GM19023 (cell line): ENCODE measurements at regions not wholly inside any gene's neighbourhood (a gene's known extent, or its start where the extent isn't known, plus 50 kb on each side); places are given as distances from the start of the nearest gene placed in this dataset.

Experiments used
- ATAC-seq: cut with Tn5 transposase; IDR thresholded peaks from one replicate; pipeline ENCODE4 v1.9.1; 2021; ENCODE audit warnings: mild to moderate bottlenecking, moderate library complexity; ENCODE audit not compliant: unreplicated experiment

DNA sequence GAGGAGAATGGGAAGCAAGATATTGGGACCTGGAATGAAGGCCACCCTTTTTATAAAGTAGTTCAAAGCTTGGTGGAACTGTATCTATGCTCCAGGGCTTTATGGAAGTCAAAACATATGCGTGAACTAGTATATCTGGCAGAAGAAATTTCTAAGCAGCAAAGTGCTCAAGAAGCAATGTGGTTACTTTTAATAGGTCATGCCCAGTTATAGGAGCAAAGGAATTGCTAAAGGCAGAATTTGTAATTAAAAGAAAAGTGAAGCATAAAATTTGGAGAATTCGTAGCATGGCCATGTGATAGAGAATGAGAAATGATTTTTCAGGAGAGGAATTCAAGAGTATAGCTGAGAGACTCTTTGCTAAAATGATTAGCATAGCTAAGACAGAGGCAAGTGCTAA is 1110.4 kb downstream of the XPNPEP1 start:
- no peak for ATAC-seq

DNA sequence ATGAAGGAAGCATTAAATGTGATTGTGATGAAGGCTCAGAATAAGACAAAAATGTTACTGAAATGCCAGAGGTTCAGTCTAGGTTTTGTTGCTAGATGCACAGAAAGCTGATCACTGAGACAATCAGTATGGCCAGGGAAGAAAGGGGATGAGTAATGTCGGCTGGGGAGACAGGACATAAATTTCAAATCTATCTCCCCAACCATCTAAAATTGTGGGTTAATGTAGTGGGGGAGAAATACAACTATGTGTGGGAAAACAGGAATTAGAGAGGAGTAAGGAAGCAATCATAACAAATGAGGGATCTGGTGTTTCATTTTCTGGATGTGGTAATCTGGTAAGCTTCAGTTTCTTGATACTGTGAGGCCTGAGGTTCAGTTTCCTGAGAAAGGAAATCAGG is 1111.0 kb downstream of the XPNPEP1 start:
- ATAC-seq, result no peak

DNA sequence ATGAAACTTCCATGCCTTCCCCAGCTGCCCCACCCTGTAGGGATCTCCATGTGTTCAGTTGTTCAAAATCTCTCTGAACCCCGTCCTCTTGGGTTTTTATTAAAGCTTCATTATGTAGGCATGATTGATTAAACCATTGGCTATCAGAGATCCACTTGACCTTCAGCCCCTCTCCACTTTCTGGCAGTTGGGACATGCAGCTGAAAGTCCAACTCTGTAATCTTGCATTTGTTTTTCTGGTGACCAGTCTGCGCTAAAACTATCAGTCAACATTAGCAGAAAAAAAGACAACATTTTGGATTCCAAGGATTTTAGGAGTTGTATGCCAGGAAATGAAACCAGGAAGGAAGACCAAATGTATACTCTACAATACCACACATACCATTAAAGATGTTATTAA is 1115.1 kb downstream of the XPNPEP1 start:
- no peak for ATAC-seq

DNA sequence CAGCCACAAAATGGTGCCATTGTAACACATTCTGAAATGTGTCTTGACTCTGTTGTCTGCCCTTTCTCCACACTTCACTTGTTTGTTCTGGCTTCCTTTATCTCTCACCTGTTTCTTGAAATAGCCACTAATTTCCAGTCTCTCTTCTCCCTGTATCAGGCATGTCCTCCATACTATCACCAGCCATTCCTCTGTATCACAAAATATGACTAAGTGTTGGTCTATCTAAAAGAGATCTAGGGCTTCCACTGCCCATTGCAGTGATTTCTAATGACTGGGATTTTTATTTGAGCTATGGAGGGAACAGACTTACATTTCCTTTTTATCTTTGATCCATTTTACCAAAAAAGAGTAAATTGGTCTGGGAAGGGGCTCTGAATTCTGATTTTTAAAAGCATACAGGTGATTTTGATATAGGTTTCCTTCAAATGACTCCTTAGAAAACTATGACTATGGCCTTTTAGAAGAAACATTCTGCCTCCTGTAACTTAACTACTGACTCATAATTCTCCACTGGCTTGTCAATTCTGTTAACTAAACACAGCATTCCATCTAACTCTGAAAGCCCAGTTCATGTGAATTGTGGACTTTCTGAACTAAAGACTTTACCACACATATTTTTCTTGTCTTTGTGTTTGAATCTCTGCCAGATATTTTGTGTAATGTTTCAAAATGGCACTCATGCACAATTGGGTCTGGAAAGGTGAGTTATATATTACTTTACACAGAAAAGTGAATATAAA is 1121.4 kb downstream of the XPNPEP1 start:
- no peak for ATAC-seq

DNA sequence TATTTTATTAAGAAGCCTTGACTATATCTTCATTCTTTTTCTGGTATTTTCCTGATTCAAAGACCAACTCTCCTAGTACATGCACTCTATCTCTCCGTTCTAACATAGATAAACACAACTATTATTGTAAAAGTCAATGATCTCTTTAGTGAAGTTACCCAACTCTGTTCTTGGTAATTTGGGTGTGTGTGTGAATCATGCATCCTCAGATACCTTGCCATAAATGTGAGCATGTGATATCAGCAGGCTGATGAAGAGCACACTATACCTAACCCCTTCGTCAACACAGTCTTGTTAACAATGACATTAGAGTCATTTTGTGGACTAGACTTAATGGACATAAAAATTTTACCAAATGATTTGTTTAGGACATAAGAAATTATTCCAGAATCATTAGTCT is 1122.1 kb downstream of the XPNPEP1 start:
- no peak for ATAC-seq

DNA sequence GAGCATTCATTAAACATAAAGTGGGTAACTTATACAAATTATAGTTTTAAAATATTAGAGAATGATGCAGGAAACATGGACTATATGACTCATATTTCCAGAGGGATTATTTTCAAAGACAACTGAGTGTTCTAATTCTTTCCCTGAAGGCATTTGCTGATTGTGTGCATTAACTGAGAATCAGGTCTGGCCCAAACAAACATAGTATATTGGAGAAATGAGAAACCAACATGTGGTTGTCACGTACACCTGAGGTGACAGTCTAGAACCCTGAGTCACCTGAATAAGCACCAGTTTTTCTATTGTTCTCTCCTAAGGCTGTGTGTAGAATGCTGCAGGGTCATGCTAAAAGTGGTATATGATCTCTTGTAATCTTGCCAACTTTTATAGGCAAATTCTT is 1125.7 kb downstream of the XPNPEP1 start:
- no peak for ATAC-seq

DNA sequence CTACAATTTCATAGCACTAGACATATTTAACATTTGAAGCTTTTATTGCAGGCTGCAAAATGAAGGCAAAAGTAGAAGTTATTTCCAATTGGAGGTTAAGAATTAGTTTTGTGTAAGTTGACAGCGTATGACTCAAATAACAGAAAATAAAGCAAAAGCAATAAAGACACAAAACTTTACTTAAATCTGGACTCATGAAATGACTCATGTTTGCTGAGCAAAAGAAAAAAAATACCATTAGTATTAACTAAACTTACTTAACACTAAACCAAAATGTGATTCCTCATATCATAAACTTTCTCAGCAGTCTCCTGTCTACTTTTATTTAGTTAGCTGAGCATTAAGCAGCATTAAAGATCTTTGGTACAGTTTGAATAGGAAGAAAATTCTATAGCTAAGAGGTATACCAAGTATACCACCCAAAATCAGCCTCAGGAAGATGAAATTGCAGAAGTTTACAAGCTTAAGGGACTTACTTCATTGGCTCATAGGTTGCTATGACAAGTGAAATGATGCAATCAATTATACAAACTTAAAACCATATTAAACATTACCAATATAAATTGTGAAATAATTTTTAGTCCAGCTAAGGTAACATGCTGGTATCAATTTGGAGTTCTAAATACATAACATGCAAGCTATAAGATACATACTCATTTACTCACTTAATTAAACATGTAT is 1131.4 kb downstream of the XPNPEP1 start:
- ATAC-seq, result no peak

DNA sequence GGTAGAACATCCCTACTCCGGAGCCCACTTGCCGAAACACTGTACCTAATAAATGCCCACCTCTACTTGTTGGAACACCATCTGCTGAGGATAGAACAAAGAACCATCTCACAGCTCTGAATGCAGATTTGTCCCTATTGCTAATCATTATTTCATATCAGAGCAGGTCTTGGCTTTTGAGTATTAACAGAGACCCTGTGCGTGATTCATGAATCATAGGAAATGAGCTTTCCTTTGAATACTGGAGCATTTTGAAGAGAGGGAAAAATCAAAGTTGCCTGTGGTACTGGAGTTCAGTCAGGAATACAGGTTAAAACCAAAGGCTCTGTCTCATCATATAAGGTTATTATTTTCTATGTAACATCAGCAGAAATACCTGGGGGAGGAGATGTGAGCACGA is 1132.3 kb downstream of the XPNPEP1 start:
- no peak for ATAC-seq

DNA sequence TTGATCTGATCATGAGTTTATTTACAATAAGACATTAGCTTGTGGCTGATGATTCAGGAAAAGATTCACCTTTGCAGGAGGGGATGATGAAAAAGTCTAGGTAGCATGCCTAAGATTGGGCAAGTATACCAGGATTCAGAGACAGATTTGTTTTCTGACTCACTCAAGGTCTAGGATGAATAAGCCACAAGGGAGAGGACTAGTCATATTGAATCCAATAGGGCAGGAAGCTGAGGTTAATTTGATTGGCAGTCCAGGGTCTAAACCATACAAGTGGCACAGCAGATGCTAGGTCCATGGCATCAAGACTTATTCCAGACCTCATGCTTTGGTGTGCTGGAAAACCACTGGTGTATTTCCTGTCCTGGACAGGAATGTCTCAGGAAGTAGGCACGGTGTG is 1133.4 kb downstream of the XPNPEP1 start:
- no peak for ATAC-seq

DNA sequence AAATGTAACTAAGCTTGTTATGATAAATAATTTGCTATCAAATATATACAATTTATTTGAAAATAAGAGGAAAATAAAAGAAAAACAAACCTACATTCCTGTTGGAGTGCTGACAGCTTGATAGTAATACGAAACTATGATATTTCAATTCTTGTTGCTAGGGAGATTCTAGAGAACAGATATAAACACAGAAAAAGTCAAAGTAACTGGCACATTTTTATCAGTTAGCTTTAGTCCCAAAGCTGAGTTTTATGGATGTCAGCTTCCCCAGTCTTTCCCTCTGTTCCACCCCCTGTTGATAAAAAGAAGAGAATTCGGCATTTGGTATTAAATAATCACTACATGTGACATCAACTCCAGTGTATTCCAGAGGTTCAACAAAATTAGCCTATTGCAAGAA is 1134.0 kb downstream of the XPNPEP1 start:
- no peak for ATAC-seq

DNA sequence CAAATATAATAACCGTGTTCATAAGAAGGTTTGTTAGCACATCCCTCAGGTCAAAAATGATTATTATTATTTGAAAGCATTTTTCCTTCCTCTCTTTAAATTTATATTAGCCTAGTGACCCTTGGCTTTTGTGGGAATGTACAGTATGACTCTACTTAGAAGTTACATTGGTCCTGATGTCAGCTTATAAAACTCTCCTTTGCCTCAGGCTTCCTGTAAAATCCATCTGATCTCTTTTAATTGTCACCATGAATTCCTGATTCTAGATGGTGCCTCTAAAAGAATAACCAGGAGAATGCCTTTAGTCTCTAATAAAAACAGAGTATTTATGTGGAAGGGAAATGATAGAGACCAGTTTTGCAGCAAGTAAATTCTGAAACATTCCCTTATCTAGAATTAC is 1134.4 kb downstream of the XPNPEP1 start:
- no peak for ATAC-seq

DNA sequence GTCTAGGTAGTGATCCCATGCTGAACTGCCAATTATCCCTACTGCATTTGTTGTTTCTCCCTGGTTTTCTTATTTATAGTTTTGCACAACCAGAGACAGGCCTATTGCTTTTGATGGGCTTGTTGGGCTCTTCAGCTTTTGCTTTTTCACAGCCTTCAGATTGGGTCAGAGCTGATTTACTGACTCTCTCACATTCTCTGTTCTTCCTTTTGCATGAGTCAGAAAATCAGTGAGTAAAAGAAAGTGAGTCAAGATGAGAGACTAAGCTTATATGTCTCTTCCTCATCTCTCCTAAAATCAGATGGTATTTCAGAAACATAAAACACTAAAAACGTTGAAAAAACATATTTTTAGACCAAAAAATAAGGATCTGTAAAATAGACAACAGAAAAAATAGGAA is 1135.4 kb downstream of the XPNPEP1 start:
- no peak for ATAC-seq

DNA sequence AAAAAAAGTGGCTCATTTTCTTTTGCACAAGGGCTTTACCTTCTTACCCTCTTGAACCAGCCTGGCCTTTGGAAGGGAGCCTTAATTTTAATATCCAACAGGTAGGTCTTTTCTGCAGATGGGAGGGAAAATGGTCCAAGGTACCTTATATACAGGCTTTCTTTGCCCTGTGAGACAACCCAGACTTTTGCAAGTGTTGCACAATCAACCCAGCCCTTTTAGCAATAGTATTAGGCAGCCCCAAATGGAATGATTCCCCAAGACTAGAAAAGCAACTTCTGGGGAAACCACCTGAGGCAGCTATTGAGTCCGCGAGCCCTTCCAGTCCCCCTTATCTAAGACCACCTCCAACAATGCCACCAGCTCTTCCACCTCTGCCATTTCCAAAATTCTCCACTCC is 1138.3 kb downstream of the XPNPEP1 start:
- ATAC-seq, result no peak

DNA sequence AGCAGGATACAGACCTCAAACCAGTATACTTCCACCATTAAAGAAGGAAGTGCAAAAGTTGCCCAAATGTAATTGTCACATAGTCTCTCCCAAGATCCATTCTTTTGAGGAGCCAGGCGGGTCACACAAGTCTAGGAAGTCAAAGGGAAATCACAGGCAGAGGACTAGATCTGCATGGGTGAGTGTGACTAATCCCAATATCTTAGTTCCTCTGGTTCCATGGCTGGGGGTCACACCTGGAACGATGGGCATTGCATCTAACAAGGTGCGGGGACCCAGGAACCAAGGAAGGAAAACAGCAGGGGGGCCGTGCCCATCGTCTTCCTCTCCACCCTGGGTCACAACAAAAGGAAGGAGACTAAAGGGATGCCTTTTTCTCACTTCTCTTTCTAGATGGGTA is 1138.8 kb downstream of the XPNPEP1 start:
- ATAC-seq, result no peak

DNA sequence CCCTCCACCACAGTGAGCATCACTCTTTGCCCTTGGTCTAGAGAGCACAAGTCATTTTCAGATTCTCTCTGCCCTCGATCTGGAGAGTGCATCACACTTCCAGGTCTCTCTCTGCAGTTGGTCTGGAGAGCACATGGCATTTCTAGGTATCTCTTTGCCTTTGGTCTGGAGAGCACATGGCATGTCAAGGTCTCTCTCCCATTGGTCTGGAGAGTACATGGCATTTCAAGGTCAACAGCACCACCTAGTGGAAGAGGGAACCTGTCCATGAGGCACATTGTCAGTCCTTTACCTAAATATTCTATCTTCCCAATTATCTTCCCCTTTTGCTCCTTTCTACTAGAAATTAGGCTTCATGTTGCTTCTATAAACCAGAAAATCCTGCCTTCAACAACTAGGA is 1139.4 kb downstream of the XPNPEP1 start:
- ATAC-seq, result peak; percentile 78

DNA sequence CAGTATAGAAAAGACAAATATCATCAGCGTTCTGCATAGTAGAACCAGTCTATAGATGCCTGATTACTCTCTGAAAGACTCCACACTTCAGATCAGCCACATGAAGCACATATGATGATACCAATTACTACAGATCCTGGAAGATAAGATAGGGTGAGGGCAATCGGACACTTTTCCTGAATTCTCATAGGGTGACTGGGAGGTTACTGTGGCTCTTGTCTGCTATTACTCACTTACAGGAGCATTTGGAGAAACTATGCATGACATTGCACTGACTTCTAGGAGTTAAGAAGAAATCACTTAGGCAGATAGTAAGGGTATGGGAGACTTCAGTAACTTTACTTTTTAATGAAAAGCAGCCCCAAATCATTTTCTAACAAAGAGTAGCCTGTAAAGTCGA is 1140.9 kb downstream of the XPNPEP1 start:
- no peak for ATAC-seq

DNA sequence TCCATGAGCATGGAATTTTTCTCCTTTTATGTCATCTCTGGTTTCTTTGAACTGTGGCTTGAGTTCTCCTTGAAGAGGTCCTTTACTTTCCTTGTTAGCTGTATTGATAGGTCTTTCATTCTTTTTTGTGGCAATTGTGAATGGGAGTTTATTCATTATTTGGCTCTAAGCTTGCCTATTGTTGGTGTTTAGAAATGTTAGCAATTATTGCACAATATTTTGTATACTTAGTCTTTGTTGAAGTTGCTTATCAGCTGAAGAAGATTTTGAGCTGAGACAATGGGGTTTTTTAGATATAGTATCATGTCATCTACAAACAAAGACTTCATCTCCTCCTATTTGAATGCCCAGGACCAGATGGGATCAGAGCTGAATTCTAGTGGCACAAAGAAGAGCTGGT is 1143.8 kb downstream of the XPNPEP1 start:
- ATAC-seq, result no peak

DNA sequence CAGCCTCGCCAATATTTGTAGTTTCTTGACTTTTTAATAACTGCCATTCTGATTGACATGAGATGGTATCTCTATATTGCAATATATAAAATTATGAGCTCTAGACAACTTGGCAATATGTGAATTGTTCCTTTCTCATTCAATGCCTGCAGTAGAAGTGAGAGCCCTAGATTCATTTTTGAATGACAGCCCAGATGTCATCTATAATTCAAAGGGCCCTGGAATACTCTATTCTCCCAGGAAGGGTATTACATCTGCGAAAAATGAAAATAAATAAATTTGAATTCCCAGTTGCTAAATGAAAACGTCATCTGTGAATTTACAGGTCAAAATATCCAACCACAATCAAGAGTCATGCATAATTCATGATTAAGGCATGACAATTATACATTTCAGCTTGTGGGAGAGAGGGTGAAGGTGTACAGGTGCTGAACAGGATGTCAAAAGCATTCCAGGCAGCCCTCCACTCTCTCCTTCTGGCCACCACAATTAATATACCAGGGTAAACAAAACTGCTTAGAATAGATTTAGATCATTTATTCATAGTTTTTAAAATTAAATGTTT is 1147.3 kb downstream of the XPNPEP1 start:
- no peak for ATAC-seq

DNA sequence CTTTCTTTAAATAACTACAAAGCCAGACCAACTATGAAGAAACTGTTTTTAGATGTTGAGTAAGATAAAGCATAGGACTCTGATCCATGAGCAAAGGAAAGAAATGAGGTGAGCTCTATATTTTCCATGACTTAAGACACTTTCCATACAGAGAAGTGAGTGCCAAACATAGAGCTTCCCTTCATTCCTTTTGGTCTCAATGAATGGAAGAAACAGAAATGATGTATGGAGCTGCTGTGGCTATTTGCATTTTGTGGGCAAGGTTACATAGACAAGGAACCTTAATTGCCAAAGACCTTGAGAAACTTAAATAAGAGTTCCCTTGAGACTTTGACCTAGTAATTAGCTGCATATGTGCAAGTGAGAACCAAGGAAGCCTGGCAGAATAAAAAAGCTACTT is 1152.2 kb downstream of the XPNPEP1 start:
- ATAC-seq, result no peak

DNA sequence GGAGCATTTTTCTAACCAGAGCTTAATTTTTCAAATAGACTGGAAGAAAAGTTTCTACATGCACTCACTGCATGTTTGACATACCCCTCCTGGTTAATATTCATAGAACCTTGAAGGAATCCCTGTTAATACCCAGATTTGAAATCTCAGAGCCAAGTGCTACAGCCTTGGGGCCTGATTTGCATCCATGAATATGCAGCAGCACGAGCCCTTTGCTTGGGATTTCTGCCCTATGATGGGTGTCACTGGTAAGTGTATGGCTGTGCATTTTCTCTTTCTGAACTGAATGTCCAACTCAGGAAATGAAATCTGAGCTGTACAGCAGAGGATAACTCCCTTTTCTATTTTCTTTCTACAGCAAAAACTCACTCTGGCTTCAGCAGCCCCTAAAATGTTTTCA is 1157.5 kb downstream of the XPNPEP1 start:
- ATAC-seq, result no peak

DNA sequence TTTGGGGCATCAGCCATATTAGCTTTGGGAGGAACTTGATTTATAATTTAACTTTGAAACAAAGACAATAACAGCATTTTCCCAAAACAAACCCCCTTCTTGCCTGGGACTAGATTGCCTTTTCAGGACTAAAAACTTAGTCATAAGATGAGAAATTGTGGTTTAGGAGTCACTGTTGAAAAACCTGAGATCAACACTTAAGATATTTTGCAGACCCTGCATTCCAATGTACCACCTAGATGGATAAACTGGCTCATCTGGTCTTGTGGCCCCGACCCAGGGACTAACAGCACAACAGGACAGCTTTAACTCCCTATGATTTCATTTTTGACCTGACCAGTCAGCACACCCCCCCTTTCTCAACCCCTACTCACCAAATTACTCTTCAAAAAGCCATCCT is 1165.4 kb downstream of the XPNPEP1 start:
- no peak for ATAC-seq

DNA sequence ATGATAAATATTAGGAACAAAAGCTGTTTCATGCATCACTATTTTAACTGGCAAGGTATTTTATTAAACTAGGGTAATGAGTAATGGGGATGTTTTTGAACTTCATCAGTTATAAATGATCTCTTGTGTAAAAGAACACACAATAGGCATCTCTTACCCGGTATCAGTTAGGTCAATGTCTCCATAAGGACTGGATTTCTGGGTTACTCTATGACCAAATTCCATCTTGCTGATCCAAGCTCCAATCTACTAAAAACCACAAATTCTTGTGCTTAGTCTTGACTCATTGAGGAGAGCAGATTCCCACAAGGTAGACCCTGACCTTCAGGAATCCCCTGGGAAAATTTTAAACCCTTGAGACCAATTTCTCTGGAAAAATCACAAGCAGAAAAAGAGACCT is 1167.7 kb downstream of the XPNPEP1 start:
- no peak for ATAC-seq
